SKM-1 treated with dmso at 0.1 percent for 144 hours (cell line): ENCODE measurements at regions not wholly inside any gene's neighbourhood (a gene's known extent, or its start where the extent isn't known, plus 50 kb on each side); places are given as distances from the start of the nearest gene placed in this dataset.
A peak's percentile ranks its signal among the peaks of the same experiment; 100 is the strongest.
"Not testable (repeated sequence)": the region's sequence is repeated elsewhere in the genome, so short reads cannot be mapped to it uniquely, and the experiment has no call there.

ENCODE experiments used
- DNase-seq: peaks from one replicate; lab custom pipeline; 2025; ENCODE audit not compliant: unreplicated experiment; lab: John Stamatoyannopoulos, UW

DNA sequence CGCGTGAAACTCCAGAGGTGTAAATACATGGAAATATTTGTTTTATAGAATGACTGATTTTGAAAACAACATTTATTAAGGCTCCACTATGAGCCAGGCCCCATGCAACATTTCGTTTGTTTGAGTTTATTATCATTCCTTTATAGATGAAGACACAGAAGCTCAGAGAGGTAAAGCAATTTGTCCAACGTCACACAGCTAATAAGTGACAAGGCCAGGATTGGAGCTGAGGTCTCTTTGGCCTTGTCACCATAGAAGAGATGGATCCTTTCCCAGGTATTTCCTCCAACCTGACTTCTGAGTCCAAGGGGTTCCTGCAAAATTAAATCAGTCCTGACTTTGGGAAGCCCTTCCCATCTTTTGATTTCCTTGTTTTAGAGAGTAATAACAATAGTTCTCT, 98.0 kb downstream of the SYF2 start:
- DNase-seq, result no peak

GRCh38 chr1:25131794-25132193, 100.5 kb downstream of the SYF2 start:
- peak; percentile 87 for DNase-seq

DNA sequence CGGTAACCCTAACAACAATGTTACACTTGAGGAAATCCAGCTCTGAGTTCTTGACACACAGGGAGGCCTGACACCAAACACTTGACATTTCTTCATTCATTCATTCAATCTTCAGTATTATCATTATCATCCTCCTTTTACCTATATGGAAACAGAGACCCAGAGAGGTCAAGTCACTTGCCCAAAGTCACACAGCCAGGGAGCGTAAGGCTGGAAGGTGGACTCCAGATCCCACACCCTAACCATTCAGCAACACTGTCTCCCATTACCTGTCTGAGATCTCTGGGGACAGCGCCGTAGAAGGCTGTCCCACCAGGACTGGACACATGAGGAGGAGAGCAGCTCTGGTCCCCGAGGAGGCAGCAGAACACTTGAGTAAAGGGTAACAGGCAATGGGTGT, 101.4 kb downstream of the SYF2 start:
- no peak for DNase-seq

DNA sequence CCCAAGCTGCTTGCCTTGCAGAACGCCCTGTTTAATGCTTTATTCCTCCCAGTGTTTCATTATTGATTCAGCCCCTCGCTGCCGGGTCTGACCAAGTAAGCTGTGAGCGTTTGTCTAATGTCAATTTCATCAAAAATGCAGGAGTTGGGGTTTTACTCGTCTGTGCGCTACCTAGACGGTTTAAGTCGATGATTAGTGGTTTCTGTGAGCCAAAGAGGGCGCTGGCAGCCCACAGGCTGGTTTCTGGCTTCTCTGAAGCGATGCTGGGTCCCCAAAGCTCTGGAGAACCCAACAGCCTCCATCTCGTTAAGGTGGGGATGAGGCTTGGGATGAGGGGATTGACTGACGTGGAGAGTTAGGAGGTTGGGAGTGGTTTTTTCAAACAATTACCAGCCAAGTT, 102.9 kb downstream of the SYF2 start:
- DNase-seq, result no peak

DNA sequence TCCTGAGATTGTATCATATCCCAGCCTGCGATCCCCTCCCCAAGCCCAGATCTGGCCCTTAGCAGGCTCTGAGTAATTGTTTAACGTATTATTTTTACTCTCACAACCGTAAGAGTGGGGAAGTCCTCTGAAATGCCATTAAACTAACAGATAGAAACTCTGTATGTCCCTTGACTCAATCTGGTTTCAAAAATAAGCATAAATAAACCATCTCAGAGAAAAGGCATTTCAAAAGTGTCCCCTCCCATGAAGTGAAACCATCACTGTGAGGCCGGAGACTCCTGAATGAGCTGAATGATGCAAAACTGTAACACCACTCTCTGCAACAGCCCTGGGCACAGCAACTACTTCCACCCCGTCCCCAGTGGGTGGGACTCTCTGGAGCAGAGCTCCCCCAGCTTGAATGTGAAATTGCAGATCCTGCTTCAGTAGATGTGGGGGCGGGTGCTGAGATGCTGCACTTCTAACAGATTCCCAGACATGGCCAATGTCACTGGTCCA, 104.1 kb downstream of the SYF2 start:
- DNase-seq, result no peak

DNA sequence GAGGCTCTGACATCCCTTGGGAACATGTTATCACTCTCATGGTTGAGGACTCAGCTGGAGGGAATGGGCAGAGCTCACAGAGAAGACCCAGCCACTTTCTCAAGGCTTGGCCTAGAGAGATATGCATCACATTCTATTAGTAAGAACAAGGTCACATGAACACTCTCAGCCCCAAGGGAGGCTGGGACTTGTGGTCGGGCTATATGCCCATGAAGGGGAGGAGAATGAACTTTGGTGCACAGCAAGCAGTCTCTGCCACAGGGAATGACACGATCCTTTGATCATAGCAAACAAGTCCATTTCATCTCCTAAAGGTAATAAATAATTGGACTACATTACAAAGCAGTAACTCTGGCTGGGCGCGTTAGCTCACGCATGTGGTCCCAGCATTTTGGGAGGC, 105.7 kb downstream of the SYF2 start:
- DNase-seq, result no peak

GRCh38 chr1:25123551-25123950, 108.8 kb downstream of the SYF2 start:
- DNase-seq, result no peak

DNA sequence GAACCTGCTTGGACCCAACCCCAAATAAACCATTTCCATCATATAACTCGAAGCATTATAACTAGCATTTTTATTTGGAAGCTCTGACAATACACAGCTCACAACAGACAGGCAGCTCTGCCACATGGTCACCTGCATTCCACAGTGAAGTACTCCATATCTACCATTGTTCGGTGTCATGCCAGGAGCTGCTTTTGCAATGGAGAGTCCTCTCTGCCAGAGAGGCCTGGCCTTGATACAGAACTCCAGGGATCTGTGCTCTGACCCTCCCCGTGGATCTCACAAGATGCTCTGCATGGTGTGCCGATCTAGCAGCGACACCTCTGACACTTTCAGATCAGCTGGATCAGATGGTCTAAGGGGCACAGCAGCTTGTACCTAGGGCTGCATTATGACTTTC, 109.6 kb downstream of the SYF2 start:
- no peak for DNase-seq

GRCh38 chr1:25120281-25120680, 112.0 kb downstream of the SYF2 start:
- peak; percentile 21 for DNase-seq

DNA sequence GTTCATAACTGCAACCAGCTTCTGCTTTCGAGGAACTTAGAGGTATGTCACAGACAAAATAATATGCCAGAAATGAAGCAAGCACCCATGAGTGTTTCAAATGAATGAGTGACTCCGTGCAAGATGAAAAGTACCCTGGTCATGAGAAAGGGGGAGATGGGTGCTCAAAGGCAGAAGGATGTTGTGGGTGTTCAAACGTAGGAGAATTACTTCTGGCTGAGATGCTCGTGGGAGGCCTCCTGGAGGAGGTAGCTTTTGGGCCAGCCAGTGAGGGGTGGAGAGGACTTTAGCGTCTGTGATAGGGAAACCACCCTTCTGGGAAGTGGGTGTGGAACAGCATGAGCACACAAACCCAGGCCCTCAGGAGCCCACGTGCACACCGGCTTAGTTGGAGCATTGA, 113.8 kb downstream of the SYF2 start:
- no peak for DNase-seq

- DNase-seq, result no peak
Measured at GRCh38 chr1:25117233-25117823, 115.0 kb downstream of the SYF2 start.

GRCh38 chr1:25116832-25117231, 115.5 kb downstream of the SYF2 start:
- no peak for DNase-seq

DNA sequence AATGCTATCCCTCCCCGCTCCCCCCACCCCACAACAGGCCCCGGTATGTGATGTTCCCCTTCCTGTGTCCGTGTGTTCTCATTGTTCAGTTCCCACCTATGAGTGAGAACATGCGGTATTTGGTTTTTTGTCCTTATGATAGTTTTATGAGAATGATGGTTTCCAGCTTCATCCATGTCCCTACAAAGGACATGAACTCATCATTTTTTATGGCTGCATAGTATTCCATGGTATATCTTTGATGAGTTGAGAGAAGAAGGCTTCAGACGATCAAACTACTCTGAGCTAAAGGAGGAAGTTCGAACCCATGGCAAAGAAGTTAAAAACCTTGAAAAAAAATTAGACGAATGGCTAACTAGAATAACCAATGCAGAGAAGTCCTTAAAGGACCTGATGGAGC, 116.2 kb downstream of the SYF2 start:
- DNase-seq, result not testable (repeated sequence)

DNA sequence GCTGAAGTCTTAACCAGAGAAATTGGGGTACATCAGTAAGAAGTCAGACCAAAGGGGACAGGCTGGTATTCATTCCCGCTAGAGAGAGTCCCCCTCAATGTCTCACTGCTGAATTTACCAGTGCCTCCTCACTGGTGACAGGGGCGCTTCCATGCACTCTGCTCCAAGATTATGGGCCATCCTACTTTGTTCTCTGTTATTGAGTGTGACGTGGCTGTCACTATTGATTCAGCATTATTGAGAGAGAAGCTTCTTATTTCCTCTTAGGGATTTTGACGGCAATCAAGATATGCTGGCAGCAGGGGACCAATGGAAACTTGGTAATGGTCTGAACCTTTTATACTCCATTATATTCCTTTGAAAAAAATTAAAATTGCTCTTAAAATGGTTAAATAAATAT, 118.6 kb downstream of the SYF2 start:
- no peak for DNase-seq

DNA sequence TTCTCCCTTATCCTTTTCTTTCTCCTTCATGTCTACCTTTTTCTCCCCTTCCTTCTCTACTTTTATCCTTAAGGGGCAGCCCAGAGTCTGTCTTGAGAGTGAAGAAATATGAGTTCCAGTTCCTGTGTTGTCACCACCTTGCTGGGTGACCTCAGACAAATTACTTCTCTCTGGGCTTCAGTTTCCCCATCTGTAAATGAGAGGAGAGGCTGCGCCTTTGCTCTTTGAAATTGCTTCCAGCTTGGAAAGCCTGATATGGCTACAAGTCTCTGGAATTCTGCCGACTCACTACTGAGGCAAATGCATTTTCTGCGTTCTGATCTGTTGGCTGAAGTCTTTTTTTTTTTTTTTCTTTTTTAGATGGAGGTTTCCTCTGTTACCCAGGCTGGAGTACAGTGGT, 119.2 kb downstream of the SYF2 start:
- peak; percentile 67 for DNase-seq

DNA sequence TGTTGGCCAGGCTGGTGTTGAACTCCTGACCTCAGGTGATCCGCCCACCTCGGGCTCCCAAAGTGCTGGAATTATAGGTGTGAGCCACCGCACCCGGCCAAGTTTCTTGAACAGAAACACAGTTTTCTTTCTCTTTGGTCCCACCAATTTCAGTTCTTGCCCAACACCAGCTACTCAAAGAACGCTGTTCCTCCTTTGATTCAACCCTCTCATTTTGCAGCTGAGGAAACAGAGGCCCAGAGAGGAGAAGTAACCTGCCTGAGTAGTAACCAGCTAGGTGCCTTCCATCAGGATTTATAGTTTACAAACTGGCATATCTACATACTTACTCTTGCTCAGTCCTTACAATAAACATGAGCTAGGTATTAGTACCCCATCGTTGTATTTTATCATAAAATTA, 119.9 kb downstream of the SYF2 start:
- peak; percentile 72 for DNase-seq

DNA sequence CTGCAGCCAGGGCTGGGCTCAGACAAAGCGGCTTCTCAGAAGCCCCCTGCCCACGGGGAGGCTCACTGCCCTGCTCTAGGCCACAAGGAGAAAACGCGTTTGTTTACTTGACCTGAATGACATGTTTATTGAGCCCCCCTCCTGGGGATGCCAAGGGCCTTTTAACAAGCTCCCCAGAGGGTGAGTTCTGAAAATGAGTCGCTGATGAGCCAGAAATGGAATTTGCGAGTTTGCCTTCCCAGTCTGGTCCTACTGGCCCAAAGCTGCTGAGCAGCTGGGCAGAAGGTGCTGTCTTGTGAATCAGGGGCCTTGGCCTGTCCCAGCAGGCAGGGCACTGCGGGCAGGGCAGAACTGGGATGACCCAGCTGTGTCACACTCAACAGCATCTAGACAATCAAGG, 120.6 kb downstream of the SYF2 start:
- DNase-seq, result no peak

- DNase-seq, result no peak
Measured at GRCh38 chr1:25110485-25110884, 121.8 kb downstream of the SYF2 start.

DNA sequence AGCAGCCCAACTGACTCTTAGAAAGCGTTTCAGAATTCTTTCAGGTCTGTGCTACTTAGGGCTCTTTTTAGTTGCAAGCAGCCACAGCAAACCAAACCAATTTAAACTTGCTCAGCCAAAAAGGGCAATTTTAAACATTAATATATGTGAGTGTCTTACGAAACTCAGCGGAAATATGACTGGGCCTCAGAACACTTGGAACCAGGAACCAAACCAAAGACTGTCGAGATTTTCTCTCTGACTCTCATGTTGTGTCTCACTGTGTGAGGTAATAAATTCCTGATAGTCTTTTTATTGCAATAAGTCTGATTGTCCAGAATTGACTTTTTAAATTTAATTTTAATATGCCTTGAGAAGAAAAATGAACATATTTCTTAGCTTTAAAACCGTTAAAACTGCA, 122.3 kb downstream of the SYF2 start:
- no peak for DNase-seq

GRCh38 chr1:25109531-25109951, 122.8 kb downstream of the SYF2 start:
- DNase-seq, result no peak

GRCh38 chr1:25107643-25108010, 124.7 kb downstream of the SYF2 start:
- no peak for DNase-seq

GRCh38 chr1:25106976-25107642, 125.2 kb downstream of the SYF2 start:
- no peak for DNase-seq

DNA sequence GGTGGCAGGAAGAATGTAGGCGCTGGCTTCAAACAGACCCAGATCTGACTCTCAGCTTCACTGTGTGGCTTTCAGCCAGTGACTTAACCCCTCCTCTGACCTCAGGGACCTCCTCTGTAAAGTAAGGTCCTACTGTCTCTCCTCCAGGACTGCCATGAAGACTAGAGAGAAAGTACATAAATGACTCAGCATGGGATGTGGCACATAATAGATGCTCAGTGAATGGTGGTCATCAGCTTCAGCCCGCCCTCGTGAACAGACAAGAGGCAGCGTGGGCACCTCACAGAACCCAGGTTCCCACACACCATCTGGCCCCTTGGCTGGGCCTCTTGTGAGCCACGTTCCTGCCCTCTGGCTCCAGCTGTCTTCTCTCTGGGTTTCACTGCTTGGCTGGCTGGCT, 126.0 kb downstream of the SYF2 start:
- DNase-seq, result no peak
